Stimulated activated CD4-positive, alpha-beta T cell treated with anti-CD3 and anti-CD28 coated beads, Interleukin-4, amount 100 ng/mL, for 4 hours (primary cell): ENCODE measurements at regions not wholly inside any gene's neighbourhood (a gene's known extent, or its start where the extent isn't known, plus 50 kb on each side); places are given as distances from the start of the nearest gene placed in this dataset.

Experiments used
- DNase-seq, 2 experiments: peaks; one replicate each; pipeline ENCODE4 v3.0.0-alpha.2; 2020

DNA sequence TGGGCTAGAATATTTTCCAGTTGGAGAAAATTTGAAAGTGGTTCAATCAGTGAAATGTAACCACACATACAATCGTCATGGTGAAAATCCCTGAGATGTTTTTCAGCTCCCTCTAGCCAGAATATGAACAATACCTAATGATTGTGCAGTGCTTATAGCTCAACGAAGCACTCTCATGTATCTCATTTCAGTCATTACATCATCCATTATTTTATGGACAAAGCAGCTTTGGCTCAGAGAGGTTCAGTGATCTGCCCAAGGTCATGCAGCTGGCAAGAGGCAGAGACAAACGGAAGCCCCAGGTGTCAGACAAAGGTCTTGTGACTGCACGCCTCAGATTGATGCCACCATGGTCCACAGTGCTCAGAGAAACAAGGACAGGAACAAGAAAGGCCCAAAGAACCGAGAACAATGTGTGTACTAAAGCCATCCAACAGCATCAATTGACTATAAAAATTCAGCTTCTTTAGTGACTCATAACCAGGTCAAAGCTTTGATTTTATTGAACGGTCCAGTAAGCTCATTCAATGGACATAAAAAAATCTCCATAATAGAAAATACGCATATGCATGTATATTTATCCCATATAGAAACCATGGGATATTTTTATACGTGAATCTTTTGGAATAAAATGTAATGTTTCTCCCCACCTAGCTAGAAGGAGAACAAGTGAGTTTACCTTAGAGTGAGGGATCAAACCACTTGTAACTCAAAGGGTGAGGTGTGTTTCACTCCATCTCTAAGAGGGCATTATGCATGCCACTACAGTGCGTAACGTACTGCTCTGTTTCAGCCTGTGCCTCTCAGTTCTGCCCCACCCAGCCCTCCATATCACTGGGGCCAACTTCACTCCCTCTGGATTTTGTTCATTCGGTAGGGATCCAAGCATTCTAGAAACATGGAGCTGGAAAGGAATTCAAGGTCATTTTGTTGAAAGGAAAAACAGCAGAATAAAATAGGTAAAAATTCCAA, 141.8 kb downstream of the GRIN2B start:
- no peak for DNase-seq

DNA sequence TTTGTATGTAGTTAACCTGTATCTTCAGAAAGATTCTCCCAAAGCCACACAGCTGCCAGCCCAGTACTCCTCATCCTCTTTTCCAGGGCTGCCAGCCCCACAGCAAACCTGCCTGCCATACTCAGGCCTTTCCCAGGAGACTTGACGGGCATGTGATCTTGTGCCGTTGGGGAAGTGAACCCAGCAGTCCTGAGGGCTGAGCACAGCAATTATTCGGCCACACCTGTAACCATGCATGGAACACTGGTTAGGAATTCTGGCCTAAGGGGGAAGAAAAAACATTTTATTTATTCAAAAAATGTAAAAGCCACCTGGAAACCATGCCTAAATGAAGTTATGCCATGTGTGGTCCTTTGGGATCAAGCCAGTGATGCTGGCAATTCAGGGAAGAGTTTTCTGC, 145.3 kb downstream of the GRIN2B start:
- no peak for DNase-seq

DNA sequence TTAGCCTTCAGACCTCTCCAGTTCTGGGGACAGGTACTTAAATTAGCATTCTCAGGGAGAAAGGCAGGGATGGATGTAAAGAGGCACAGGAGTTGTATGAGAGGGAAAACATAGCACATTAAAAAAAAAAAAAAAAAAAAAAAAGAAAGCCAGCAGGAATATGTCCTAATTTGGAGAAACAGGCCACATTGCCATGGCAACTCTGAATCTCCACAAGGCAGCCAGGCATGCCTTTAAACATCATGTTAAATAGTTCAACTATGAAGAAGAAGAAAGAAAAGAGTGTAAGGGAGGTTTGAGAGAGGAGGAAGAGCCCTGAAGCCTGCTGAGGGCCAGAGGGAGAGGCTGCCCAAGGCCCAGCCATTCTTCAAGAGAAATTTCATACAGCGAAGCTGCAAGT, 145.8 kb downstream of the GRIN2B start:
- DNase-seq = no peak

DNA sequence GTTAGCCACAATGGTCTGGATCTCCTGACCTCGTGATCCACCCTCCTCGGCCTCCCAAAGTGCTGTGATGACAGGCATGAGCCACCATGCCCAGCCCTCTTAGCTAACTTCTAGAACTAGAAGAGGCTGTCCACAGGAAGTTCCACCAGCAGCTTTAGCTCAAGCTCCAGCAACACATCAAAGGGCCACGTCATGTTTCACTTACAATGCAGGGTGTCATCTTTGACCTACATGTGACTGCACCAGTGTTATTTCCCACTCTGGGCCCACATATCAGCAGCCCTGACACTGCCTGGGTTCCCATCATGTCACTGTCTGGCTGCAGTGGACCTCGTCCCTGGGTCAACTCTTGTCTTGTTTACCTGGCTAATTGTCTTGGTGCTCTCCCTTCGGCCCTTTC, 147.2 kb downstream of the GRIN2B start:
- DNase-seq = no peak

DNA sequence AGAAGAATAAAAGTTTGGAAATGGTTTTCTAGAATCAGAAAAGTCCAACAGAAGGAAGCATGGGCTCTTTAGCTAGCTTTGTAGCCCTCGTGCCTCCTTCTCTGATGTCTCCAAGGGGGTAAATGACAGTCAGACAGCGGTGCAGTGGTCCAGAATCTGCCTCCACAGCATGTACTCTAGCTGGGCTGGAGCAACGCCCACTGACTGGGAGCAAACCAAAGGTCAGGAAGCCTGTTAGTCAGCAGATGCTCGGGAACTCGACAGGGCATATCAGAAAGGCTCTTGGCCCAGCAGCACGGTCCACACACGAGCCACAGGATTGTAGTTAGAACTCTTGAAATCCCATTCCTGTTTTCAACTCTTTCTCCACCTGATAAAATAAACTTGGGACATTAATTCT, 164.3 kb downstream of the GRIN2B start:
- DNase-seq = no peak

DNA sequence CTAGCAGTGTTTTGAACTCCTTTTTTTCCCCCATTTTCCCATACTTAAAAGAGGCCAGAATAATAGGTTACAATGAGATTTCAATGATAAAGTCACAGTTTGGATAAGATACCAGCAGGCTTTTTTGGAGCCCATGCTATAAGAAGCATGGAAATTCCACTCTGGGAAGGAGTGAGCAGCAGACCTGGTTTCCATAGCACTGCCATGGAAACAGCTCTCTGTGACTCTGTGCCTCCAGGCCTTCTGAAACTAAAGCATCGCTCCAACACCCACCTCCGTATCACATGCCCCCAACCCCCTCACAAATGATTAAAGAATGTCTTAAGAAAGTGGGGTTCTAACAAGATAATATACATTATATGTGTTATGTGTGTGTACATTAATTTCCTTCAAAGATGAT, 165.0 kb downstream of the GRIN2B start:
- no peak for DNase-seq

DNA sequence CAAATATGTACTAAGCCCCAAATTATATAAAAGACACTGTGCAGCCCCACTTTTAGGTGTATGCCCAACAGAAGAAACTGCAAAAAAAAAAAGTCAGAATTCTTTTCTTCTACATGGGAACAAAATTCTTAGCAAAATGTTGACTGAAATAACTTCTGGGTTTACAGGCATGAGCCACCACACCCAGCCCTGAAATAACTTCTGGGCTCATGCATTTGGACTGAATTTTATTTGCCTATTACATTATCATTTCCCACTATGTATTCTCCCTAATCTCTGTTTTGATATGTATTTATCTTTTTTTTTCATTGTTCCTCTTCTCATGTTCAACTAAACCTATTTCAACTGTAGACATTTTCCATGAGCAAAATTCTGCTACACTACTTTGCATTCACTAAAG, 169.2 kb downstream of the GRIN2B start:
- DNase-seq = no peak

DNA sequence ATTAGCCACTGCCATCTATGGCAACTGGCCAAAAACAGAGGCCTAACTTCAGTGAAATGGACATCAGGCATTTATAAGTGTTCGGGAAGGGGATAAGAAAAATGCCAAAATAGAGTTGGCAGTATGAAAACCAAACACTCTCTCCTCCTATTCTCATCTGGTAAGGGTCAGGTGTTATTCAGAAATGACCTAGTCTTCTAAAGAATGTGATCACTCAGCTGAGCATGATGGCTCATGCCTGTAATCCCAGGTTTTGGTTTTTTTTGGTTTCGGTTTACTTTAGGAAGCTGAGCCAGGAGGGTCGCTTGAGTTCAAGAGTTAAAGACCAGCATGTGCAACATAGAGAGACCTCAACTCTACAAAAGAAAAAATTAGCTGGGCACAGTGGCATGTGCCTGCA, 170.3 kb downstream of the GRIN2B start:
- no peak for DNase-seq

DNA sequence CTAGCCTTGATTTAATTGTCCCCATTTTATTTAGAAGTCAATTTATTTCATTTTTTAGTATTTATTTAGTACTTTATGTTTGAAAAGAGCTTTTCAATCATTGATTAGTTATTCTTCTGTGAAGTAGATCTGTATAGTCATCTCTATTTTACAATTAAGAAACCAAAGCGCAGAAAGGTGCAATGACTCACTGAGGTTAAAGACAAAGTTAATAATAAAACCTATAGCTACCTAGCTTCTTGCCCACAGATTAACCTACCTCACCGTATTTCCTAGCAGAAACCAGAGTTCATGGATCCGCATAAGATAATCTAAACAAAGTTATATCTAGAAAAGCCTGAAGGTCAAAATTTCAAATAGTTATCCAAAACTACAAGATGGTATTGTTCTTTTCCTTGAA, 176.4 kb downstream of the GRIN2B start:
- no peak for DNase-seq

DNA sequence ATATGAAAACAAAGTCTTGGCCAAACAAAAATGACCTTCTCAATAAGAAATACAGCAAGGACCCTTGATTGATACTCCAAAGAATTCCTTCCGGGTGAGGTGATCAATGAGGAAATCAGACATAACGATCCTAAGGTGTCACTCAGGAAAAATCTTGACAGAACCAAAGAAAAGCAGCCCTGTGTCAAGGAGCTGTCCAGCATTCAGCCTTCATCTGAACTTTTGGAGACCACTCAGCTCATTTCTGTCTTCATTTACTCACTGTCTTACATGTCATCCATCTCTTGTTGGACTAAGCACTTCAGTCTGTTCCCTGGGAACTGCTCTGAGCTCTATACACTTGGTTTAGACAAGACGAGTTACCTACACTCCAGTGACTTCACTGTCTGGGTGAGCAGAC, 179.9 kb downstream of the GRIN2B start:
- DNase-seq = no peak

DNA sequence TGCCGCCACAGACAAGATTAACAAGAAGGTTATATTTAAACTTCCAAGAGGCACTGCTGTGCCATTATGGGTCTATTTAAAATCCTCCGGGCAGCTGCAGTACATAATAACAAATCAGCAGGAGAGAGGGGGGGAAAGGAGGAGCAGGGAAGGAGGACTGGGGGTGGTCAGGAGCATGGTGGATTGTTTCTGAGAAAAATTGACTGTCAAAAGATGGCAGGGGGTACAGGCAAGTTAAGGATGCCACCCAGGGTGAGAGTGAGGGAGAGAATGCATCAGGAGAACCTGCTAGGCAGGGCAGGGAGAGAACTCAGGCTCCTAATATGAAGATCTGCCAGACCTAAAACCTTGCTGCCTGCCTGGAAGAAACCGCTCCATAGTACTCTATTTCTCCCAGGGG, 181.8 kb downstream of the GRIN2B start:
- DNase-seq = no peak

DNA sequence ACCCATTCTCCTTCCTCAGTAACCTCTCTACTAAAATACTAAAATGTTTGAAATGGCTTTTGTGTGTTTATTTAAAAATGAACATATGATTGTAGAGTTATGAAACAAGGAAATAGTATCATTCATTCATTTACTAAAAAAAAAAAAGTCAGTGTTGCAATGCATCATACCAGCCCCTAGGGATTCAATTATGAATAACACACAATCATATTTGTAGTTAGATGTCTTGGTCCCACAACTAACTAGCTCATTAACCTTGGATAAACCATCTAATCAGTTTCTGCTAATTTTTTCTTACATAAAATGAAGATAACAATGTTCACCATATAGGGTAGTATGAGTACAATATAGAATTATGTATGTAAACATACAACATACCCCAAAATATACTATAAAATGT, 183.2 kb downstream of the GRIN2B start:
- DNase-seq = no peak

DNA sequence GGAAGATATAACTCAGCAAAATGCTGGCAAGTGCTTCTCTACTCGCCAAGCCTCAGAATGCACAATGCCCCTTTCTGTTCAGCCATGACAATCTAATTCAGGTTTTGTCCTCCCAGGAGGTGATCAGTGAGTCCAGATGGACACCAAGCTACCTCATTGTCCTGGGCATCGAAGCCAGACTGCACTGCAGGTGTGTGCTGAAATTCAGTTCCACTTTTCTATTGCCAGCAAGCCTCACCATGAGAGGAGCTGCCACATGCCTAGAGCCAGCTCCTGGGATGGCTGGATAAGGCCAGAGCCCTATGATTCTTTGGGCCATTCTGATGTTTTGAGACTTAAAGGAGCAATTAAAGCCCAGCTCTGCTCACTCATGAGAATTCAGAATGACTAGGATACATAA, 186.7 kb downstream of the GRIN2B start:
- DNase-seq = no peak

DNA sequence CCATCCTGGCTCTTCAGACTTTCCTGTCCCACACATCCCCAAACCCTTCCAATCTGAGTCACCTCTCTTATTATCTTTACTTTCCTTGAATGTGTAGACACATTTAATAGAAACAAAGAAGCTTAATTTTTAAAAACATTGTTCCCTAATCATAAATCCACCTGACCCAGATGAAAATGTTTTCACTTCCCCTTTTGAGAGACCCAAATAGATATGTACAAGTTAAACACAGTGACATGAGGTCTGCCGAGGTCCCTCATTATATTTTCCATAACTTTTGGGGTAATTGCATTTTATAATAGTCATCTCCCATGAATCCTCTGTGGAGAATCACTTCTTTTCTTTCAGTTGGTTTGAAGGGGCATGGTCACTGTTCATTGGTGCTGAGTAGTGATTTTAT, 191.1 kb downstream of the GRIN2B start:
- DNase-seq = no peak

DNA sequence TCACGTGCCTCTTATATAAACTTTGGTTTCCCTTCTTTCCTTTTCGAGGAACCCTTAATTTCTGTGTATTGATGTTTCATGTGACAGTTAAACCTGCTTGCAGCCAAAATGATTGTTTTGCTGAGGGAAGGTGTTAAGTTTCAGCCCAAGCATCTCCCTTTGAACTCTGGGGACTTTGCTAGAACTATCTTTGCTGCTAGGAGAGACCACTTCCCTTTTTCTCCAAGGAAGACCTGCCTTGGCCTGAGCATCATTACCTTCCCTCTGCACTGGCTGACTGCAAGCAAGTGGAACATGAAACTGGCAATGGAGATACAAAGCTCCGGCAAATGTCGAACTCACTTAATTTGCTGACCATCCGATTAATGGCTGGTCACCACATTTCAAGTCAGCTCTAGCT, 192.8 kb downstream of the GRIN2B start:
- DNase-seq = no peak

DNA sequence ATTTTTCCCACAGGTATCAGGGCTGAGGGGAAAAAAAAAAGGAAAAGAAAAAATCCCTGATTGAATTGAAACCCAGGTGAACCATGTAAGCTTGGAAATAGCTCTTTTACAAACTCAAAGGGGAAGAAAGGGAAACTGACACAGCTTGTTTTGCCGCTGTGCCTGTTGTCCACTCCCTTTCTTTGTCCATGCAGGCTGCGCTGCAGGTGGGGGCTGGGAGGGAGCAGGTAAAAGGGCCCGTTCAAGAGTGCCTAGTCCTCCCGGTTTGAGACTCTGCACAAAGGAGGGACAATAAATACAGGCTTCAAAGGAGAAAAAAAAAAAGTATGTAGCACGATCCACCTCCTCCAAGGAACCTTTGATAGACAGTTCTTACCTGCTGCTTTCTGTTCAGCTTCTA, 194.8 kb downstream of the GRIN2B start:
- no peak for DNase-seq

DNA sequence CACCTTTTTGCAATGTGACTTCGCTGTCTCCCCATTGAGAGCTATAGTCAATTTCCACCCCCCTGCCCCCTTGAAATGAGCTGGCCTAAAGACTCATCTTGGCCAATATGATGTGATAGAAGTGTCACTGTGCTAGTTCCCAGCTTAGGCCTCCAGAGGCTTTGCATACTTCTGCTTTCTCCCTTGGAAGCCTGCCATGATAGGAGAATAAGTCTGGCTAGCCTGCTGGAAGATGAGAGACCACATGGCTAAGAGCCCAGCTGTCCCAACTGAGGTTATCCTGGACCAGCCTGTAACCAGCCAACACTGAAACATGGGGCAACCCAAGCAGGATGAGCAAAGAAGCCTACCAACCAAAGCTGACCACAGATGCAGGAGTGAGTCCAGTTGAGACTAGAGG, 196.9 kb downstream of the GRIN2B start:
- no peak for DNase-seq

DNA sequence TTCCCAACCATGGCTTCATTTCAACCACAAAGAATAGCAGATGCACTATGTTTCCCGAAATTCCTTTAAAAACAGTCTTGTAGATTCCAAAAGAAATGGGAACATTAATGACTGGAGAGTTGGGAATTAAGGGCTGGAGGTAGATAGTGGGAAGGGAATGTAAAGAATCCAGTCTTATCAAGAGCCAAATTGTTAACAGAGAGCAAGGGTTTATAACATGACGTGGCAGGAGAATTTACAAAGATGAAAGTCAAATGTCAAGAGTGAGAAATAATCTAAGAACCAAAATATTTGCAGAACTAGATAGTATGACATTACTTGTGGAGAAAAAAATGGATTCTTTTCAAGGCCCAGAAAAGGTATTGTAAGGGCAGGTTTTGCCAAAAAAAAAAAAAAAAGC, 200.9 kb downstream of the GRIN2B start:
- no peak for DNase-seq

DNA sequence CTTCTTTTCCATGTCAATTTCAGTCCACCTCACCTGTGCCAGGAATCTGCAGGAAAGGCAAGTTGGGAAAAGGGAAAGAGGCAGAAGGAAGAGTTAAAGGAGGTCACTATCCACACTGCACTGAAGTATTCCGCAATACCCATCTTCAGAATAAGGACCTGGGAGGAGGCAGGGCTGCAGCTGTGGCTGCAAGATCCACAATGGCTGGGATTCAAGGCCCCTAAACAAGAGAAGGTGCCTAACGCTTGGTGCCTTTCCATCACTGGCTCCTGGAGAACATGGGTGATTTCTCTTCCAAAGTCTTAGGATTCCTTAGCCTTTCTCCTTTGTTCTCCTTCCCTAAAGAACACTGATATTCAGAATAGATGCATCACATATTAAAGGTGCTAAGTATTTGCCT, 204.0 kb downstream of the GRIN2B start:
- DNase-seq = no peak

DNA sequence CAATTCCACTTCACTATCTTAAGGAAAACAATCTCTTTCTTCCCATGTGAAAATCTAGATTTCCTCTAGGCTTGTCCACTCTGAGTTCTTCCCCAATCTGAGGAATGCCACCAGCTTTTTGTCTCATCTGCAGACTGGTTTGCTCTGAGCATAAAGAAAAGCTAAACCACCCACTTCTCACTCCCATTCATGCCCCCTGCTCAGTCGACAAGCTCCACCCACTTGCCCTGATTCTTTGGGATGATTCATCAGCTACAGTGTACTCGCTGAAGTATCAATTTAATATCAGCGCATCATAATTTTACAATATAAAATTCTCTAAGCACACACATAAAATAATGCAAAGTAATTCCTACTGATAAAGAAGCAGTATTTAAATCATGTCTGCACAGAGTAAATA, 209.1 kb downstream of the GRIN2B start:
- no peak for DNase-seq

DNA sequence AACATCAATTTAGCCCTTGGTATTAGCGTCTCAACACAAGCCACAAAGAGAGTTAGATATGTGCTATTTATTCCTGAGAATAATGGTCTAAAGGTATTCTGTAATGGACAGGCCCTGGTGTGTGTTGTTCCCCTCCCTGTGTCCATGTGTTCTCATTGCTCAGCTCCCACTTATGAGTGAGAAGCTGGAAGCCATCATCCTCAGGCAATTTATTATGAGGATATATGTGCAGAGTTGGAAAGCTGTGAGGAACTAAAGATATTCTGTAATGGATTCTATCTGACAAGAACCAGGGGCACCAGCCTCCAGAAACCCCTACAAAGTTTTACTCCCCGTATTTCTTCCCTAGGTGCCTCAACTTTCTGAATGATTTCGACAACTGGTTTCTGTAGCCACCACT, 210.8 kb downstream of the GRIN2B start:
- DNase-seq = no peak

DNA sequence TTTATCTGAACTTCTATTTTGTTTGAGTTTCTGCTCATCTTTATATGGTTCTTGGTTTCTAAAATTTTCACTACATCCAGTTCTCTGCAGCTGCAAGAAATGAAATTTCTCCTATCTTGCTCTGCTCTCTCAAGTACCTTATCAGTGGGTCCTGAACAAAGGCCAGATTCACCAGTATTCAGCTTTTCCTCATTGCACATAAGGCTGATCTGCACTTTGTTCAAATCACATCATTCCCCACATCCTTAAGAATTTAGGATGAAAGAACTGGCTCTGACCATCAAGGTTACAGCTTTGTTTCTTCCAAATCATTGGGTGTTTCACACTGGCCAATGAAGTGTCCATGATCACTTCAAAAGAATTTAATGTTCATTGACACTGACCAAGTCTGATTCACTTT, 211.4 kb downstream of the GRIN2B start:
- no peak for DNase-seq

DNA sequence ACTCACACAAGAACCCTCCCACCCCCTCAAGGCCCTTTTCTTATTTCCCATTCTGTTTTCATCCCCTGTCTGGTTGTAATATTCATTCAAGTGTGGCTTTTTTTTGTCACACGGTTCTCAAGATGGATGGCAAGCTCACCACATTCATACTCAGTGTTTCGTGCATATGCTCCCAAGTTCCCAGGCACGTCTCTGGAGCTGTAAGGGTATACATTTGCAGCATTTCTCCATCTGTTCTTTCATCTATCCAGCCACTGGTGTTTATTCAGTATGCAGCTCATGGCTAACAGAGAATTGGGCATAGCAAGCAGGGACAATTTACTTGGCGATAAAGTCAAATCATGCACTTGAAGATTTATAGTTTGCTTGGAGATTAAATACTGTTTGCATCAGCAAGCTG, 212.1 kb downstream of the GRIN2B start:
- DNase-seq = no peak

DNA sequence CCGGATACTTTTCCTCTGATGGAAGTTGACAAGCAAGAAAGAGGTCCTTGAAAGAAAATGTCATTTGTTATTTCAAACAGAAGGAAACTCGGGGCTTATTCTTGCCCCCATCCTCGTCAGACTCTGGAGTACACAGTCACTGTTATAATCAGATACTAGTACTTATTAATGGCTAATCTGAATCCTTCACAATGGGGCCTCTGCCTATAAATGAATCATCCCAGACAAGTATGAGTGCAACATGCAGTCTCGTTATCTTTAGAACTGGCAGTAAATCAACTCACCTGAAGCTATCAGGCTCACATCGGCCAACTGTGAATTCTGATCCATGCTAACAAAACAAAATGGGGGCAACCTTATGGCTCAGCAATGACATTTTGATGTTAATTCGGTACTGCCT, 216.7 kb downstream of the GRIN2B start:
- no peak for DNase-seq

DNA sequence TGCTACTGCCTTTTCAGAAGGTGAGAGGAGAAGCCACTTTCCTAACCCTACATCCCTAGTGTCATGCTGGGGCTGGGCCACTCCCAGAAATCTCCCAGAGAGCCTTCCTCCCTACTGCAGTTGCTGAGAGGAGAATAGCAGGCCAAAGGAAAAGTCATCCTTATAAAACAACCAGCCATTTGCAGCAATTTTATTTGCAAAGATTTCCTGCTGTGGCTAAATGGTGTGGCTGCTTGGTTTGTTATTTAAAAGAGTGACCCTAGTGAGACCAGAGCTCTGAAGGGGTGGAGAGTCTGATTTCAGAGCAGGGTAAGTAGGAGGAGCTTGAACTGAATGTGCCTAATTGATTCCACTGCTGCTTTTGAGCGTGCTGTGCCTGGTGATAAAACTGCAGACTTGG, 232.0 kb downstream of the GRIN2B start:
- DNase-seq = no peak
